ENCODE measurements at regions not wholly inside any gene's neighbourhood (a gene's known extent, or its start where the extent isn't known, plus 50 kb on each side); places are given as distances from the start of the nearest gene placed in this dataset.

GRCh38 chr18:68417166-68417799 is 297.6 kb downstream of the TMX3 start:
- no peak for DNase-seq (ENCODE audit: low read depth)
- TF ChIP-seq, protein P1, sequence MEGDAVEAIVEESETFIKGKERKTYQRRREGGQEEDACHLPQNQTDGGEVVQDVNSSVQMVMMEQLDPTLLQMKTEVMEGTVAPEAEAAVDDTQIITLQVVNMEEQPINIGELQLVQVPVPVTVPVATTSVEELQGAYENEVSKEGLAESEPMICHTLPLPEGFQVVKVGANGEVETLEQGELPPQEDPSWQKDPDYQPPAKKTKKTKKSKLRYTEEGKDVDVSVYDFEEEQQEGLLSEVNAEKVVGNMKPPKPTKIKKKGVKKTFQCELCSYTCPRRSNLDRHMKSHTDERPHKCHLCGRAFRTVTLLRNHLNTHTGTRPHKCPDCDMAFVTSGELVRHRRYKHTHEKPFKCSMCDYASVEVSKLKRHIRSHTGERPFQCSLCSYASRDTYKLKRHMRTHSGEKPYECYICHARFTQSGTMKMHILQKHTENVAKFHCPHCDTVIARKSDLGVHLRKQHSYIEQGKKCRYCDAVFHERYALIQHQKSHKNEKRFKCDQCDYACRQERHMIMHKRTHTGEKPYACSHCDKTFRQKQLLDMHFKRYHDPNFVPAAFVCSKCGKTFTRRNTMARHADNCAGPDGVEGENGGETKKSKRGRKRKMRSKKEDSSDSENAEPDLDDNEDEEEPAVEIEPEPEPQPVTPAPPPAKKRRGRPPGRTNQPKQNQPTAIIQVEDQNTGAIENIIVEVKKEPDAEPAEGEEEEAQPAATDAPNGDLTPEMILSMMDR (IDR thresholded peaks at IDR 0.05; ENCODE audit: low read depth, low read length, missing control alignments): no peak

DNA sequence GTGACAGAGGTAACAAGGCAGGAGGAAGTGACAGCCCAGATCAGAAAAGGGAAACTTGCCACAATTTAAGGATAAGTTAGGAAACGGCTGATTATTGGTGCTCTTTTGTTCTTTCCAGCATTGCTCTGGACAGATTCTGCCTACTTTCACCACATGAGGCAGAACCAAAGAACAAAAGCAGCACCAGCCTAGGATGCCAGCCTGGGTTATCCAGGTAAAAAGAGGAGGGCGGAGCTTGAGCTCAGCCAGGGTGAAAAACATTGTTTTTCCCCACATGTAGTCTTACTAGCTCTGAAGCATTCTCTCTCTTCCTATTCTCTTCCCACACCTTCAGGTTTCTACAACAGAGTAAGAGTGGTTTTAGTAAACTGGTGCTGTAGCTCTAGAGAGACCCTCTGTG is 300.5 kb downstream of the TMX3 start:
- H3K4me3 ChIP-seq (ENCODE audit: low read depth, low read length): no peak overlapping the region
- TF ChIP-seq, protein P1 (IDR thresholded peaks at IDR 0.05; ENCODE audit: low read depth, low read length, missing control alignments): no peak
- no peak for DNase-seq (ENCODE audit: low read depth)

More at GRCh38 chr18:68417166-68417799, 297.6 kb downstream of the TMX3 start:
- no peak overlapping the region for H3K4me3 ChIP-seq (ENCODE audit: low read depth, low read length)

GRCh38 chr18:68409576-68409975 is 305.3 kb downstream of the TMX3 start:
- TF ChIP-seq, protein P1 (IDR thresholded peaks at IDR 0.05; ENCODE audit: low read depth, low read length, missing control alignments): no peak
- H3K4me3 ChIP-seq (ENCODE audit: low read depth, low read length): no peak overlapping the region
- no peak for DNase-seq (ENCODE audit: low read depth)

DNA sequence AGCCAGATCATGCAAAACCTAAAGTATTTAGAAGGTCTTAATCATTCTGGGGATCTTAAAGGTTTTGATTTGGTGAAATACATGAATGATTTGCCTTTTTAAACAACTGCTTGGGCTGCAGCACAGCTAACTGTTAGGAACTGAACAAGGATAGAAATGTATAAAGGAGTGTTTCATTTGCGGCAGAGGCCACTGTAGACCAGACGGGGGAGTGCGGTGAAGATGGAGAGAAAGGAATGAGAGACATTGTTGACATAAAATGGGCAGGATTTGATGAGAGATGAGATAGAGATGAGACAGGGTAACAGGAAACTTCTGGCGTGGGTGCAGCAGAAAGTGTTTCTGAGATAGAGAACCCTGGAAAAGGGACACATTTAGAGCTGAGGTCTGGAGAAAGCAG is 308.1 kb downstream of the TMX3 start:
- TF ChIP-seq, protein P1 (IDR thresholded peaks at IDR 0.05; ENCODE audit: low read depth, low read length, missing control alignments): no peak
- H3K4me3 ChIP-seq (ENCODE audit: low read depth, low read length): no peak overlapping the region
- no peak for DNase-seq (ENCODE audit: low read depth)

DNA sequence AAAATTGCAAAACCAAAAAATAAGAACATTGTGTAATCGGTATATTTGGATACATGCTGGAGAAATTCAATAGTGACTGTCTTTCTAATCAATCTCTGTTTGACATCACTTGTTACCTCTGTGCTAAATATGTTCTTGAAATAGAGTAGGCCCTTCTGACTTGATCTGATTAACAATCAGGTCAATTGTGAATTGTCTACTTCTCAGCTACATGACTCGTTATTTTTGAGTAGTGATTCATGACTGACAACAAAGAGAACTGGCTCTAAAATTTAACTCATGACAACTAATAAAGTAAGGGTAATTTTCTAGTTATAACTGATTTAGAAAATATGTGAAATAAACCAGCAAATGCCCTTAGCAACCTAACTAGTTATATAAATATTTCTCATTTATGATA is 312.1 kb downstream of the TMX3 start:
- TF ChIP-seq, protein P1 (IDR thresholded peaks at IDR 0.05; ENCODE audit: low read depth, low read length, missing control alignments): no peak
- H3K4me3 ChIP-seq (ENCODE audit: low read depth, low read length): no peak overlapping the region
- no peak for DNase-seq (ENCODE audit: low read depth)

DNA sequence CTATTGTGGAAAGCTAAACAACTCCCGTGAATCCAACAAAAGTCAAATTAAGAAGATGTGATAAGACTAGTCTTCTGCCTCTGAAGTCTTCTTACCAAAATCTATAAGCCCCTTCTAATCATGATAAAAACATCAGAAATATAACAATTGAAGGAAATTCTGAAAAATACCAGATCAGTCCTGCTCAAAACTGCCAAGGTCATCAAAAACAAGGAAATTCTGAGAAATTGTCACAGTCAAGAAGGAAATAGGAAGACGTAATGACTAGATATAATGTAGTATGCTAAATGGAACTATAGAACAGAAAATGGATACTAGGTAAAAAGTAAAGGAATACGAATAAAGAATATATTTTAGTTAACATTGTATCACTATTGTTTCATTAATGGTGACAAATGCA is 314.0 kb downstream of the TMX3 start:
- H3K4me3 ChIP-seq (ENCODE audit: low read depth, low read length): no peak overlapping the region
- TF ChIP-seq, protein P1 (IDR thresholded peaks at IDR 0.05; ENCODE audit: low read depth, low read length, missing control alignments): no peak
- no peak for DNase-seq (ENCODE audit: low read depth)

DNA sequence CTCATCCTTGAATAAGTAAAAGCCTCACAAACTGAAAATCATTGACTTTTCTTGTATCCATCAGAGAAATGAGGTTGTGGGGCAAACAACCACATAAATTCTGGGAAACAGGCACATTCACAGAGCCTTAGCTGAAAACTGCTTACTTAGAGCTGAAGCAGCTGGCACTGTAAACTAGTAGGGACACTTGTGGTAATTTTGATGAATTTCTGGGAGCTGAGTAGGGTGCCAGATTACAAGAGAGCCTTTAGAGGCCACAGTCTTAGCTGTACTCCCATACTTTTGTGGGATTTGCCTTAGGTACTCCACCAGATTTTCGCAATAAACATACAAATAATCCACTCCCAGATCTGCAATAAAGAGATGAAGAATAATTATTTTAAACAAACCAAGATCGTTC is 315.2 kb downstream of the TMX3 start:
- no peak for DNase-seq (ENCODE audit: low read depth)
- TF ChIP-seq, protein P1 (IDR thresholded peaks at IDR 0.05; ENCODE audit: low read depth, low read length, missing control alignments): no peak
- no peak overlapping the region for H3K4me3 ChIP-seq (ENCODE audit: low read depth, low read length)
